Astrocyte of the cerebellum (primary cell): ENCODE measurements at regions not wholly inside any gene's neighbourhood (a gene's known extent, or its start where the extent isn't known, plus 50 kb on each side); places are given as distances from the start of the nearest gene placed in this dataset.

Source experiments
- DNase-seq: peaks from one replicate; pipeline ENCODE4 v3.0.0-alpha.2; 2011; ENCODE audit warnings: low read depth
- H3K4me3 ChIP-seq: 2 replicates; pipeline ENCODE4 v1.5.1; 2011; ENCODE audit warnings: mild to moderate bottlenecking, low read depth, low read length, moderate library complexity
- CTCF ChIP-seq: IDR thresholded peaks from 2 replicates; pipeline ENCODE4 v1.5.1; 2012; ENCODE audit warnings: low read length, low read depth, moderate library complexity, mild to moderate bottlenecking; ENCODE audit errors: missing control alignments
- in situ Hi-C: cut with HindIII; loops from 2 replicates; pipeline ENCODE4 v1.10.0; 2017; ENCODE audit warnings: low sequenced_read_pairs

DNA sequence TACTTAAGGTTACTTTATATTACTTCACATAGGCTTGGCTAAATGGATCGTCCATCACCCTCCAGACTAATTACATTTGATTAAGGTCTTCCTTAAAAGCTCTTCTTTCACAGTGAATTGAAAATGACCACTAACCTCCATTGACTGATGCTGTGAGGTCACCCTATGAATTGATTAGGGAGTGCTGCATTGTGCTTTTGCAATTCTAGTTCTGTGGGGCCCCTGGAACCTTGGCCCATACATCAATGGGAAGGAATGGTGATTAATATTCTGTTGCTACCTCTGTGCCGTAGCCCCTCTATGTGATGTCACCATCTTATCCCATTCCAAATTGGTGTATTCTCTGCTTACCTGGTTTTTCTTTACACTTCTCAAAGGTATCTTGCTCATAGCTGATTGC, 682.2 kb downstream of the SQOR start:
- no peak for TF ChIP-seq CTCF
- DNase-seq = no peak
- no peak overlapping the region for H3K4me3 ChIP-seq
- in situ Hi-C loops = no loop called here

- no peak overlapping the region for H3K4me3 ChIP-seq
- no peak for DNase-seq
- TF ChIP-seq CTCF = no peak
- in situ Hi-C loops = no loop called here
Measured at GRCh38 chr15:46322753-46323152, 687.9 kb downstream of the SQOR start.

GRCh38 chr15:46326173-46326572, 691.3 kb downstream of the SQOR start:
- H3K4me3 ChIP-seq = no peak overlapping the region
- in situ Hi-C loops = no loop called here
- no peak for DNase-seq
- no peak for TF ChIP-seq CTCF

DNA sequence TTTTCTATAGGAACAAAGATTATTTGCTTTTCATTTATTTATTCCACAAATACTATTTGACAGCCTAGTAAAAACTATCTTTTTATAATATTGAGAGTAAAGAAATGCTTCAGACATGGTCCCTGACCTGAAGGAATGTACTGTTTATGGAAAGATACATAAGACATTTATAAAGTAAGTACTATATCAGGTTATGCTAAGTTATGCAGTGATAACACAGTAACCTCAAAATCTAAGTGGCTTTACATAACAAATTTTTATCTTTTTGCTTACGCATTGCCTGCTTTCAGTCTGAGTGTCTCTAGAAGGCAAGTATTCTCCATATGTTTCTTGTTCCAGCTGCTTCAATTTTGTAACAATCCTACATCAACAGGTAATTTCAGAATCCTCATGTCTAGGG, 694.0 kb downstream of the SQOR start:
- no peak for TF ChIP-seq CTCF
- no peak overlapping the region for H3K4me3 ChIP-seq
- in situ Hi-C loops = no loop called here
- no peak for DNase-seq

DNA sequence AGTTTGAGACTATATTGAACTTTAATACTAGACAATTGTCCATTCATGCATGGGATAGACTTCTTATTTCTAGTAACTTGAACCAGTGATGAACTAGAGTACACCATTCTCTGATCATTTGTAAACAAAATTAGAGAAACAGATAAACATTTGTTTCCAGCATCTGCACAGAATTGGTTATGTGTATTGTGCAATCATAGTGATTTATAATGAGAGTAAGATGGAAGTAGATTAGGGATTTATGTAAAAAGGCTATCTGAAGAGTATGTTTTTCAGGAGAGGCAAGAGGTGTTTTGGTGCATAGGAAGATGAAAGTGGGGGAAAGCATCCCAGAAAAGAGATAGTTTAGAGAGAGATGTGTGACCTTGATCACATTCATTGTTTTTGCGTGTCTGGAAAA, 695.0 kb downstream of the SQOR start:
- no peak for DNase-seq
- in situ Hi-C loops = no loop called here
- H3K4me3 ChIP-seq = no peak overlapping the region
- no peak for TF ChIP-seq CTCF

- in situ Hi-C loops = no loop called here
- no peak for TF ChIP-seq CTCF
- H3K4me3 ChIP-seq = no peak overlapping the region
- DNase-seq = no peak
Measured at GRCh38 chr15:46331546-46331945, 696.7 kb downstream of the SQOR start.

- in situ Hi-C loops = no loop called here
- TF ChIP-seq CTCF = no peak
- no peak overlapping the region for H3K4me3 ChIP-seq
- DNase-seq = no peak
Measured at GRCh38 chr15:46343196-46343935, 708.5 kb downstream of the SQOR start.
